Activated B cell treated with CpG ODN at 0.5 μM for 24 hours (primary cell): ENCODE measurements at regions not wholly inside any gene's neighbourhood (a gene's known extent, or its start where the extent isn't known, plus 50 kb on each side); places are given as distances from the start of the nearest gene placed in this dataset.
"Not testable (repeated sequence)": the region's sequence is repeated elsewhere in the genome, so short reads cannot be mapped to it uniquely, and the experiment has no call there.

Source experiments
- ATAC-seq: fragments of 200-7000 bp; cut with Tn5 transposase; one replicate; pipeline ENCODE4 v1.10.0; 2021; ENCODE audit warnings: low read depth, mild to moderate bottlenecking, moderate library complexity
- CTCF ChIA-PET: fragments of 350-600 bp; sonication (Branson Sonifier 250); formaldehyde crosslinking; loops from one replicate; lab custom pipeline; 2021; ENCODE audit warnings: antibody characterized with exemption; lab: Charles Lee
- POLR2A ChIA-PET: fragments of 350-600 bp; sonication (Branson Sonifier 250); formaldehyde crosslinking; loops from one replicate; lab custom pipeline; 2021; ENCODE audit warnings: antibody characterized with exemption; lab: Charles Lee
- DNase-seq: peaks from one replicate; pipeline ENCODE4 v3.0.0; 2022
- H3K27ac Mint-ChIP-seq: one replicate; pipeline ENCODE4 v1.8.0; 2020; ENCODE audit warnings: mixed read lengths
- H3K27me3 Mint-ChIP-seq: one replicate; pipeline ENCODE4 v1.8.0; 2021; ENCODE audit warnings: mixed read lengths
- H3K36me3 Mint-ChIP-seq: one replicate; pipeline ENCODE4 v1.8.0; 2021; ENCODE audit warnings: low read depth, mixed read lengths
- H3K4me1 Mint-ChIP-seq: one replicate; pipeline ENCODE4 v1.8.0; 2021; ENCODE audit warnings: mixed read lengths
- H3K4me3 Mint-ChIP-seq: one replicate; pipeline ENCODE4 v1.8.0; 2020; ENCODE audit warnings: mild to moderate bottlenecking, mixed read lengths
- H3K9me3 Mint-ChIP-seq: one replicate; pipeline ENCODE4 v1.8.0; 2020; ENCODE audit warnings: mixed read lengths
- intact Hi-C: fragments of 100-400 bp; cut with micrococcal nuclease; formaldehyde crosslinking; loops from one replicate; pipeline ENCODE4 v1.15.1; 2024
- TF ChIP-seq, protein P1 (sequence below): fragments of 200-600 bp; IDR thresholded peaks from one replicate; pipeline ENCODE4 v1.8.0; 2022; ENCODE audit warnings: antibody characterized with exemption, mild to moderate bottlenecking

DNA sequence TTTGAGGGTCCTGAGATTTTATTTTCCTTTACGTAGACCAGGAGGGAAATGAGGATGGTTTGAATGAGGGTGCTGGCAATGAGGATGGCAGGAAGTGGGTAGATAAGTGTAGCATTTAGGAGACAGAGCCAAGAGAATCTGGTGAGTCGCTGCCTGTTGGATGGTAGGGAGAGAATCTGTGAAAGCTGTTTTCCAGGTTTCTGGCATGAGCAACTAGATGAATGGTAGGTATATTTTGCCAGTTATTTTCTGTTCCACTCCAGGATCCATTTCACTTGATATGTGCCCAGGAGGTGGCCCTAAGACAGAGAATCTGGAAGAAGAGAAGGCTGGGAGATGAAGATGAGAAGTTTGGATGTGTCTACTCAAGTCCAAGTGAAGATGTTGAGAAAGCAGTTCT, 63.3 kb upstream of the VIPR2 start:
- DNase-seq (no peak), ATAC-seq (no peak)
- Mint-ChIP-seq H3K27ac (no peak overlapping the region), H3K9me3 (no peaks in the 10 kb centered on the region), H3K27me3 (no peaks in the 10 kb centered on the region), H3K4me3 (no peak overlapping the region), H3K36me3 (no peaks in the 10 kb centered on the region), H3K4me1 (no peaks in the 10 kb centered on the region)
- POLR2A ChIA-PET, result no interaction called here
- CTCF ChIA-PET, result no interaction called here
- TF ChIP-seq, protein P1, sequence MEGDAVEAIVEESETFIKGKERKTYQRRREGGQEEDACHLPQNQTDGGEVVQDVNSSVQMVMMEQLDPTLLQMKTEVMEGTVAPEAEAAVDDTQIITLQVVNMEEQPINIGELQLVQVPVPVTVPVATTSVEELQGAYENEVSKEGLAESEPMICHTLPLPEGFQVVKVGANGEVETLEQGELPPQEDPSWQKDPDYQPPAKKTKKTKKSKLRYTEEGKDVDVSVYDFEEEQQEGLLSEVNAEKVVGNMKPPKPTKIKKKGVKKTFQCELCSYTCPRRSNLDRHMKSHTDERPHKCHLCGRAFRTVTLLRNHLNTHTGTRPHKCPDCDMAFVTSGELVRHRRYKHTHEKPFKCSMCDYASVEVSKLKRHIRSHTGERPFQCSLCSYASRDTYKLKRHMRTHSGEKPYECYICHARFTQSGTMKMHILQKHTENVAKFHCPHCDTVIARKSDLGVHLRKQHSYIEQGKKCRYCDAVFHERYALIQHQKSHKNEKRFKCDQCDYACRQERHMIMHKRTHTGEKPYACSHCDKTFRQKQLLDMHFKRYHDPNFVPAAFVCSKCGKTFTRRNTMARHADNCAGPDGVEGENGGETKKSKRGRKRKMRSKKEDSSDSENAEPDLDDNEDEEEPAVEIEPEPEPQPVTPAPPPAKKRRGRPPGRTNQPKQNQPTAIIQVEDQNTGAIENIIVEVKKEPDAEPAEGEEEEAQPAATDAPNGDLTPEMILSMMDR, result no peak
- intact Hi-C loops, result no loop called here

DNA sequence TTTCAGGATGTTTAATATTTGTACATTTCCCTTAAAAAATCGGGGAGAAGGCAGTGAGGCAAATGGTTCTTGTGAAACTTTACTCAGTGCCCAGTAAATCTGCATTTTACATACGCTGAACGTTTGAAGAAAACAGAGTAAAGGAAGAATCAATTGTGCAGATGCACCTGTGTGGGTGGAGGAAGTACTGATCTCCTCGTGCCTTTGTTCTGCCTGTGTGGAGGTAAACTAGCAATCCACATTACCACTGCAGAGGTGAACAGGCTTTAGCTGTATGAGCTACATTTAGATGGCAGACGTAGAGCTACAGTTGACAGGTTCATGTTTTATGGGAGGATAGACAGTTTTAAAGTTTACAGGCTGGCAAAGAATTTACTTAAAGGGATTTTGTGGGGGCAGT, 62.7 kb upstream of the VIPR2 start:
- intact Hi-C loops, result no loop called here
- Mint-ChIP-seq H3K4me1 (no peaks in the 10 kb centered on the region), H3K9me3 (no peaks in the 10 kb centered on the region), H3K27me3 (no peaks in the 10 kb centered on the region), H3K36me3 (no peaks in the 10 kb centered on the region), H3K27ac (no peak overlapping the region), H3K4me3 (no peak overlapping the region)
- CTCF ChIA-PET, result no interaction called here
- POLR2A ChIA-PET, result no interaction called here
- TF ChIP-seq, protein P1, result no peak
- ATAC-seq, result no peak
- no peak for DNase-seq

DNA sequence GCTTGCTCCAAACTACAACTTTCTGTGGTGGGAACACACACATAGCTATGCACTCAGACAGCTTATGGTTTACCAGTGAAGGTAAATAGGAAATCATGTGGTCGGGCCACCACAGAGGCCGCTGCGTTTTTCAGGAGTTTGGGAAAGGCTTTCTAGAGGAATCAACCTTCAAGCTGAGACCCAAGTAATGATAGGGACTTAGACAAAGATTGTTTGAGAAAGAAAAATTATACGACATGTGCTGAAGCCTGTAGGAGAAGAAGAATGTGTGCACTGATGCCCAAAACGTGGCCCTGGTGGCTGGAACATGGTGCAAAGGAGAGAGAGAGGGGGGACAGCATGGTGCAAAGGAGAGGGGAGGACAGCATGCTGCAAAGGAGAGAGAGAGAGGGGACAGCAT, 61.2 kb upstream of the VIPR2 start:
- H3K36me3 Mint-ChIP-seq, result no peaks in the 10 kb centered on the region
- no peaks in the 10 kb centered on the region for H3K27me3 Mint-ChIP-seq
- DNase-seq (no peak), ATAC-seq (no peak)
- H3K27ac Mint-ChIP-seq, result no peak overlapping the region
- TF ChIP-seq, protein P1, result no peak
- CTCF ChIA-PET, result no interaction called here
- POLR2A ChIA-PET, result no interaction called here
- no peaks in the 10 kb centered on the region for H3K4me1 Mint-ChIP-seq
- intact Hi-C loops, result no loop called here
- H3K4me3 Mint-ChIP-seq, result no peak overlapping the region
- H3K9me3 Mint-ChIP-seq, result no peaks in the 10 kb centered on the region

DNA sequence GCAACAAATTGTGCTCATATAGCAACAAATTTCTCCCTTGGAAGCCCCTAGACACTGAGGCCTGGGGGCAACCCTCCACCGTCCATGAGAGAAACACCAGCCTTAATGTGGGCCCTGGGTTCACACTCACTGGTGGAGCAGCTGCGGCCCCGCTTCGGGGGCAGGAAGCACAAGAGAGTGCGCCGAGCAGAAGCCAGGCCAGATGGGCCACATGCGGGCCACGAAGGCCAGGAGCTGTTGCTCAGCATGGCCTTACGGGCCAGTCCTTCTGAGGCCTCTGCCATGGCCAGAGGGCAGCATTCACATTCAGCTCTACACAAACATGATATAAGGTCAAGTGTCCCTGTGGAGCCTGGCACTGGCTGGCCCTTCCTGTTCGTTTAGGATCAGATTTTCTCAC, 60.0 kb upstream of the VIPR2 start:
- Mint-ChIP-seq H3K27ac (no peak overlapping the region), H3K36me3 (no peaks in the 10 kb centered on the region), H3K4me1 (no peaks in the 10 kb centered on the region), H3K9me3 (no peaks in the 10 kb centered on the region), H3K27me3 (no peaks in the 10 kb centered on the region), H3K4me3 (no peak overlapping the region)
- ATAC-seq (no peak), DNase-seq (no peak)
- intact Hi-C loops, result no loop called here
- POLR2A ChIA-PET, result no interaction called here
- TF ChIP-seq, protein P1, result no peak
- CTCF ChIA-PET, result no interaction called here

DNA sequence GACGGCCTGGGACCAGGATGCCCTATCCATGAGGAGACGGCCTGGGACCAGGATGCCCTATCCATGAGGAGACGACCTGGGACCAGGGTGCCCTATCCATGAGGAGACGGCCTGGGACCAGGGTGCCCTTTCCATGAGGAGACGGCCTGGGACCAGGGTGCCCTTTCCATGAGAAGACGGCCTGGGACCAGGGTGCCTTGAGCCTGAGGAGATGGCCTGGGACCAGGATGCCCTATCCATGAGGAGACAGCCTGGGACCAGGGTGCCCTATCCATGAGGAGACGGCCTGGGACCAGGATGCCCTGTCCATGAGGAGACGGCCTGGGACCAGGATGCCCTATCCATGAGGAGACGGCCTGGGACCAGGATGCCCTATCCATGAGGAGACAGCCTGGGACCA, 58.6 kb upstream of the VIPR2 start:
- intact Hi-C loops, DNase-seq, H3K27ac Mint-ChIP-seq, H3K4me1 Mint-ChIP-seq, POLR2A ChIA-PET, H3K36me3 Mint-ChIP-seq, H3K9me3 Mint-ChIP-seq, CTCF ChIA-PET, ATAC-seq, H3K27me3 Mint-ChIP-seq, H3K4me3 Mint-ChIP-seq: not testable (repeated sequence)

DNA sequence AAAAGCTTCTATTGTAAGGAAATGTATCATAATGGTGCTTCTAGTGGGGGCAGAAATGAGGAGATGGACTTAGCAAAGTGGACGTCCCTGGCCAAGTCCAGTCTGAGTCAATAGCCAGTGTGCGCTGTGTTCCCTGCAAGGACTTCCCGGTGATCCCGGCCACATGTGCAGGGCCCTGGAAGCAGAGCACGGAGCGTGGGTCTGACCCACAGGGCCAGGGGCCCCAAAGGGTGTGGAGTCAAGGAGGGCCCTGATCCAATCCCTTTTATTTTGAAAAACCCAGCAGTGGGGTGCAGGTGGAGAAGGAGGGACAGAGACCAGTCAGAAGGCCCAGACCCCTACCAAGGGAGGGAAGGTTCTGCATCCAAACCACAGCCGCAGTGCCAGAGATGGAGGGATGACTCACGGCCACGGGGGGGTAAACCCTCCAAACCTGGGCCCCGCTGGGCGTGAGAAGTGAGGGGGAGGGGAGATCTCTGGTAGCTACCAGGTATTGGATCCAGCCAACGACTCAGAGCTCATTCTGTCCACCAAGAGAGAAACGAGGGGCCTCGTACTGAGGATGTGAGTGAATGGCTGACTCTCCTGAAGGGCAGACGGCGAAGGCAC, 57.2 kb upstream of the VIPR2 start:
- DNase-seq (no peak), ATAC-seq (no peak)
- intact Hi-C loops, result no loop called here
- Mint-ChIP-seq H3K27me3 (no peaks in the 10 kb centered on the region), H3K9me3 (no peaks in the 10 kb centered on the region), H3K36me3 (no peaks in the 10 kb centered on the region), H3K4me1 (peaks cover 9% of the 10 kb centered on the region), H3K27ac (no peak overlapping the region), H3K4me3 (no peak overlapping the region)
- ChIA-PET POLR2A (no interaction called here), CTCF (no interaction called here)
- TF ChIP-seq, protein P1, result no peak
